SK-N-SH (cell line): ENCODE measurements at regions not wholly inside any gene's neighbourhood (a gene's known extent, or its start where the extent isn't known, plus 50 kb on each side); places are given as distances from the start of the nearest gene placed in this dataset.

Source experiments
- CTCF ChIA-PET: fragments of 300-600, 350-600 bp; formaldehyde crosslinking; extraction: SDS; loops from one replicate; lab custom pipeline; 2021; lab: Yijun Ruan, JAX
- POLR2A ChIA-PET: fragments of 350-600 bp; sonication (Branson Sonifier 250); formaldehyde crosslinking; extraction: SDS; loops from one replicate; lab custom pipeline; 2020; ENCODE audit warnings: antibody characterized with exemption, inconsistent platforms; lab: Yijun Ruan, JAX
- DNase-seq: peaks from one replicate; pipeline ENCODE4 v3.0.0; 2012
- H2AFZ ChIP-seq: fragments of 200-600 bp; sonication (generic); 2 replicates; pipeline ENCODE4 v1.8.1; 2016; ENCODE audit warnings: antibody characterized with exemption, mild to moderate bottlenecking, low read depth
- H3F3A ChIP-seq: fragments of 200-600 bp; sonication (generic); replicated peaks from 2 replicates; pipeline ENCODE3; 2016; ENCODE audit warnings: antibody characterized with exemption, mild to moderate bottlenecking; ENCODE audit not compliant: insufficient read depth
- H3K27ac ChIP-seq, 2 experiments: fragments of 200-500 bp in 1 of 2; fragments of 200-600 bp in 1 of 2; sonication (Bioruptor generic) in 1 of 2; sonication (generic), shearing (Covaris generic) in 1 of 2; 2 replicates each; pipeline versions ENCODE4 v1.5.1 to v1.6.1; 2014 to 2016; ENCODE audit warnings: low read depth in 2 of 2, inconsistent platforms in 1 of 2, low read length in 1 of 2, mild to moderate bottlenecking in 1 of 2, mixed read lengths in 1 of 2
- H3K27me3 ChIP-seq: fragments of 200-600 bp; sonication (generic), shearing (Covaris generic); 2 replicates; pipeline ENCODE4 v1.6.1; 2016; ENCODE audit warnings: mixed run types; ENCODE audit not compliant: insufficient read depth
- H3K36me3 ChIP-seq, 2 experiments: fragments of 200-500 bp in 1 of 2; fragments of 200-600 bp in 1 of 2; sonication (Bioruptor generic) in 1 of 2; sonication (generic) in 1 of 2; replicated peaks in 1 of 2; 2 replicates each; pipeline versions ENCODE3 to v1.5.1; 2014 to 2016; ENCODE audit warnings: low read length in 1 of 2, mild to moderate bottlenecking in 1 of 2; ENCODE audit not compliant: insufficient read depth in 2 of 2, control insufficient read depth in 1 of 2
- H3K4me1 ChIP-seq, 2 experiments: fragments of 200-500 bp in 1 of 2; fragments of 200-600 bp in 1 of 2; sonication (Bioruptor generic) in 1 of 2; sonication (generic), shearing (Covaris generic) in 1 of 2; 2 replicates each; pipeline versions ENCODE4 v1.5.1 to v1.6.1; 2014 to 2016; ENCODE audit warnings: low read depth in 1 of 2, low read length in 1 of 2, mixed run types in 1 of 2; ENCODE audit not compliant: insufficient read depth in 2 of 2, control insufficient read depth in 1 of 2
- H3K4me2 ChIP-seq: fragments of 200-600 bp; sonication (generic), shearing (Covaris generic); 2 replicates; pipeline ENCODE4 v1.6.1; 2017; ENCODE audit warnings: mixed run types
- H3K4me3 ChIP-seq, 2 experiments: fragments of 200-500 bp in 1 of 2; fragments of 200-600 bp in 1 of 2; sonication (Bioruptor generic) in 1 of 2; sonication (generic), shearing (Covaris generic) in 1 of 2; 2 replicates each; pipeline versions ENCODE4 v1.5.1 to v1.8.1; 2014 to 2016; ENCODE audit warnings: low read depth in 2 of 2, inconsistent platforms in 1 of 2, low read length in 1 of 2, mild to moderate bottlenecking in 1 of 2, mixed read lengths in 1 of 2, moderate library complexity in 1 of 2
- H3K79me2 ChIP-seq: fragments of 200-600 bp; sonication (generic); 2 replicates; pipeline ENCODE4 v1.8.1; 2017; ENCODE audit warnings: mild to moderate bottlenecking; ENCODE audit not compliant: insufficient read depth
- H3K9ac ChIP-seq: fragments of 200-600 bp; sonication (generic); 2 replicates; pipeline ENCODE4 v1.6.1; 2017; ENCODE audit warnings: mixed run types
- H3K9me2 ChIP-seq: fragments of 200-600 bp; sonication (generic); 2 replicates; pipeline ENCODE4 v1.6.1; 2017; ENCODE audit warnings: mixed run types
- H3K9me3 ChIP-seq: fragments of 200-600 bp; sonication (generic); 2 replicates; pipeline ENCODE4 v1.6.1; 2017; ENCODE audit warnings: mixed run types, mild to moderate bottlenecking, moderate library complexity
- H4K20me1 ChIP-seq: fragments of 200-600 bp; sonication (generic); 2 replicates; pipeline ENCODE4 v1.6.1; 2017; ENCODE audit warnings: mild to moderate bottlenecking, mixed run types; ENCODE audit not compliant: insufficient read depth
- ELF1 ChIP-seq: IDR thresholded peaks from 2 replicates; pipeline ENCODE4 v1.4.0; 2012
- EZH2phosphoT487 ChIP-seq: fragments of 200-600 bp; sonication (generic); IDR thresholded peaks from 2 replicates; pipeline ENCODE4 v1.6.1; 2017; ENCODE audit warnings: low read depth, mixed run types, mild to moderate bottlenecking, antibody characterized with exemption, moderate library complexity, borderline replicate concordance
- FOSL2 ChIP-seq: IDR thresholded peaks from 2 replicates; pipeline ENCODE4 v1.4.0; 2012; ENCODE audit warnings: low read depth, mild to moderate bottlenecking, moderate library complexity, borderline replicate concordance
- MEF2A ChIP-seq: IDR thresholded peaks from 2 replicates; pipeline ENCODE4 v1.4.0; 2012; ENCODE audit warnings: low read depth, borderline replicate concordance
- MXI1 ChIP-seq: IDR thresholded peaks from 2 replicates; pipeline ENCODE4 v1.6.1; 2012; ENCODE audit warnings: mild to moderate bottlenecking, low read depth, low read length, improper control_type of control experiment
- NFIC ChIP-seq: IDR thresholded peaks from 2 replicates; pipeline ENCODE4 v1.4.0; 2012; ENCODE audit warnings: borderline replicate concordance
- PBX3 ChIP-seq: IDR thresholded peaks from 2 replicates; pipeline ENCODE4; 2012
- REST ChIP-seq: IDR thresholded peaks from 2 replicates; pipeline ENCODE4 v1.6.1; 2012; ENCODE audit warnings: mild to moderate bottlenecking, low read depth, low read length, moderate library complexity
- RFX5 ChIP-seq: IDR thresholded peaks from 2 replicates; pipeline ENCODE4 v1.6.1; 2012; ENCODE audit warnings: mild to moderate bottlenecking, improper control_type of control experiment, low read length
- SIN3A ChIP-seq: IDR thresholded peaks from 2 replicates; pipeline ENCODE4 v1.6.1; 2012; ENCODE audit warnings: low read depth, mild to moderate bottlenecking, low read length, moderate library complexity, borderline replicate concordance
- SMC3 ChIP-seq: IDR thresholded peaks from 2 replicates; pipeline ENCODE4 v1.6.1; 2012; ENCODE audit warnings: low read depth, low read length, improper control_type of control experiment
- TAF1 ChIP-seq: IDR thresholded peaks from 2 replicates; pipeline ENCODE4 v1.6.1; 2012; ENCODE audit warnings: low read depth, mild to moderate bottlenecking, low read length, moderate library complexity, borderline replicate concordance
- USF1 ChIP-seq: IDR thresholded peaks from 2 replicates; pipeline ENCODE4 v1.4.0; 2012; ENCODE audit warnings: low read depth, borderline replicate concordance
- ZBTB33 ChIP-seq: IDR thresholded peaks from 2 replicates; pipeline ENCODE4 v1.4.0; 2012; ENCODE audit warnings: low read depth, borderline replicate concordance
- WGBS: methylation state at CpG from one replicate; pipeline ENCODE4 v1.1.6; 2017; ENCODE audit warnings: low lambda C conversion rate; 5-methylcytosine and 5-hydroxymethylcytosine counted together

- no peak for TF ChIP-seq FOSL2
- no peak for TF ChIP-seq SMC3
Observed at GRCh38 chr4:158331863-158332262, 121.6 kb downstream of the TMEM144 start (continued).

GRCh38 chr4:158333820-158334219 lies 123.5 kb downstream of the TMEM144 start:
- DNase-seq = no peak
- no peaks in the 10 kb centered on the region for H3K79me2 ChIP-seq
- no peaks in the 10 kb centered on the region for H3K9me2 ChIP-seq
- no peak overlapping the region for H2AFZ ChIP-seq
- 75% methylated on average over 3 of the region's 3 CpGs for WGBS
- H3K4me2 ChIP-seq = no peak overlapping the region
- no peaks in the 10 kb centered on the region for H3K27me3 ChIP-seq
- ChIA-PET POLR2A (no interaction called here), CTCF (no interaction called here)
- H3K36me3 ChIP-seq = no peaks in the 10 kb centered on the region
- no peak overlapping the region for H3K4me3 ChIP-seq
- H3K4me1 ChIP-seq = no peaks in the 10 kb centered on the region
- H3K27ac ChIP-seq = no peak overlapping the region
- no peaks in the 10 kb centered on the region for H3K9me3 ChIP-seq
- no peak for TF ChIP-seq SIN3A
- no peak for TF ChIP-seq MEF2A
- no peak for TF ChIP-seq EZH2phosphoT487
- TF ChIP-seq NFIC = no peak
- TF ChIP-seq ZBTB33 = no peak
- no peak for TF ChIP-seq RFX5
- no peak for TF ChIP-seq REST
- TF ChIP-seq TAF1 = no peak
- no peak for TF ChIP-seq SMC3
- TF ChIP-seq PBX3 = no peak
- TF ChIP-seq USF1 = no peak
- TF ChIP-seq MXI1 = no peak
- TF ChIP-seq ELF1 = no peak
- H3K9ac ChIP-seq = no peak overlapping the region
- no peaks in the 10 kb centered on the region for H3F3A ChIP-seq
- no peaks in the 10 kb centered on the region for H4K20me1 ChIP-seq
